Body of pancreas (tissue), 4 donors: ENCODE measurements at regions not wholly inside any gene's neighbourhood (a gene's known extent, or its start where the extent isn't known, plus 50 kb on each side); places are given as distances from the start of the nearest gene placed in this dataset.

Source experiments
- ATAC-seq: fragments of 150-250 bp; one replicate; pipeline ENCODE4 v1.9.1; 2016
- DNase-seq, 4 donors: peaks; one replicate each; pipeline ENCODE4 v3.0.0-alpha.2; 2019
- H3K27ac ChIP-seq, 4 donors: fragments of 200-600 bp; sonication (generic); 1 replicate in 3 of 4; 2 replicates in 1 of 4; pipeline versions ENCODE4 v1.5.1 to v1.6.1; 2016 to 2019; ENCODE audit warnings: mild to moderate bottlenecking in 1 of 4, mixed read lengths in 1 of 4, moderate library complexity in 1 of 4
- H3K27me3 ChIP-seq, 2 donors: fragments of 200-600 bp; sonication (generic); one replicate each; pipeline ENCODE4 v1.6.0; 2016; ENCODE audit warnings: mild to moderate bottlenecking in 1 of 2
- H3K36me3 ChIP-seq, 2 donors: fragments of 200-600 bp; sonication (generic); replicated peaks in 1 of 2; 2 replicates each; pipeline ENCODE4 v1.5.1; 2016; ENCODE audit warnings: low read depth in 2 of 2; ENCODE audit not compliant: insufficient read depth in 1 of 2
- H3K4me1 ChIP-seq: fragments of 200-600 bp; sonication (generic); one replicate; pipeline ENCODE4 v1.6.0; 2016
- H3K4me3 ChIP-seq, 2 donors: fragments of 200-600 bp; sonication (generic); 1 replicate in 1 of 2; 2 replicates in 1 of 2; pipeline ENCODE4 v1.5.1; 2016 to 2019
- H3K9me3 ChIP-seq, 3 donors: fragments of 200-600 bp; sonication (generic); 1 replicate in 2 of 3; 2 replicates in 1 of 3; pipeline ENCODE4 v1.5.1; 2016
- CTCF ChIP-seq, 7 experiments: fragments of 450-650 bp in 4 of 7; fragments of 200-600 bp in 3 of 7; sonication (generic) in 3 of 7; IDR thresholded peaks; one replicate each; pipeline ENCODE4 v1.5.1; 2016 to 2019; ENCODE audit warnings: antibody characterized with exemption in 7 of 7
- POLR2A ChIP-seq, 3 donors: fragments of 450-650 bp; IDR thresholded peaks; one replicate each; pipeline ENCODE4 v1.6.1; 2016; ENCODE audit warnings: antibody characterized with exemption in 3 of 3, mild to moderate bottlenecking in 2 of 3
- WGBS, 2 donors: methylation state at CpG; one replicate each; pipeline ENCODE4 v1.1.5; 2017; 5-methylcytosine and 5-hydroxymethylcytosine counted together
- intact Hi-C: fragments of 100-400 bp; cut with DNase I; formaldehyde crosslinking; loops from one replicate; pipeline ENCODE4 v1.15.1; 2023

DNA sequence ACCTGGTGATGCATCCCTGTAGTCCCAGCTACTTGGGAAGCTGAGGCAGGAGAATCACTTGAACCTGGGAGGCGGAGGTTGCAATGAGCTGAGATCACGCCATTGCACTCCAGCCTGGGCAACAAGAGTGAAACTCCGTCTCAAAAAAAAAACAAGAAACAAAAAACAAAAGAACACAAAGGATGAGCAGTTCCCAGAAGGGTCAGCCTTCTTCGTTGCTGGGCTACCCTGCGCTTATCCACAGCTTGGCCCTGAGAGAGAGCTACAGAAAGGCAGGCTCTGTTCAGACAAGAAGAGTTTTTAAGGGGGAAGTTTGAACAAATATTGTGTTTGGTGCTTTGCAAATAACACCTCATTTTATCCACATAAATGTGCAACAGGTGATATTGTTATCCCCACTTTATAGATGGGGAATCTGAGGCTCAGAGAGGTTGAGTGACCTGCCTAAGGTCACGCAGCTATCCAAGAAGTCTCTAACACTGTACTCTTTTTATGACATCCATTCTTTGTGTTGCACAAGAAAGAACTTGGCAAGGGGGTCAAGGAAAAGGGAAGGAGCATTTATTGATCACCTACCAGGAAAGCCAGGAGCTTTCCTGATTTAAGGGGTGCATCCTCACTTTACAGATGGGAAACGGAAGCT lies 63.7 kb upstream of the NEURL1B start:
- DNase-seq (no peak), ATAC-seq (no peak)
- no peak overlapping the region for H3K27ac ChIP-seq
- H3K27me3 ChIP-seq, result no peaks in the 10 kb centered on the region
- H3K36me3 ChIP-seq, result no peaks in the 10 kb centered on the region
- WGBS, 2 donors, result 76 to 87% methylated on average over 7 of the region's 7 CpGs
- H3K9me3 ChIP-seq, result no peaks in the 10 kb centered on the region
- no peak overlapping the region for H3K4me3 ChIP-seq
- intact Hi-C loops, result no loop called here
- TF ChIP-seq POLR2A (IDR thresholded peaks at IDR 0.05) (no peak), CTCF (IDR thresholded peaks at IDR 0.05) (no peak)
- no peaks in the 10 kb centered on the region for H3K4me1 ChIP-seq

GRCh38 chr5:172575816-172576545 lies 65.1 kb upstream of the NEURL1B start:
- DNase-seq, result no peak
- no peaks in the 10 kb centered on the region for H3K4me1 ChIP-seq
- no peak overlapping the region for H3K4me3 ChIP-seq
- no peak overlapping the region for H3K27ac ChIP-seq
- H3K36me3 ChIP-seq, result no peaks in the 10 kb centered on the region
- TF ChIP-seq CTCF (IDR thresholded peaks at IDR 0.05) (no peak), POLR2A (IDR thresholded peaks at IDR 0.05) (no peak)
- no peaks in the 10 kb centered on the region for H3K9me3 ChIP-seq
- WGBS, 2 donors, result 93% methylated on average over 10 of the region's 10 CpGs
- intact Hi-C loops, result no loop called here
- no peaks in the 10 kb centered on the region for H3K27me3 ChIP-seq
- no peak for ATAC-seq

DNA sequence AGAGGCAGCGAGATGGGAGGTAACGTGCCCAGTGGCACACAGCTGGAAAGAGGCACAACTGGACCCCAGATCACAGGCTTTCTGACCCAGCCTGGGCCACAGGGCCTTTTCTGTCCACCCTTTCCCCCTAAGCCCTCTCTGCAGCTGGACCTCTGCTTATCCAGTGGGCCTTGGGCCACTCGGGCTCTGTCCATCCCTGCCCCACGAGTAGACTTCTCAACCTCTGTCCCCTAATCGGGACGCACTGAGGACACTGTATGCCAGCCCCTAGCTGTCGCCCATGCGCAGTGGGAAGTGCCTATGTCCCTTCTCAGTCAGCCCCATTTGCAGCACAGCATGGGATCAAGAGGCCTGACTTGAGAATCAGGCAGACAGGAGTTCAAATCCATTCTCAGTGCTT lies 65.6 kb upstream of the NEURL1B start:
- Histone ChIP-seq H3K4me3 (no peak overlapping the region), H3K36me3 (no peaks in the 10 kb centered on the region), H3K9me3 (no peaks in the 10 kb centered on the region), H3K4me1 (no peaks in the 10 kb centered on the region), H3K27me3 (no peaks in the 10 kb centered on the region), H3K27ac (no peak overlapping the region)
- DNase-seq (no peak), ATAC-seq (no peak)
- intact Hi-C loops, result no loop called here
- WGBS, 2 donors, result 84 to 96% methylated on average over 8 of the region's 8 CpGs
- TF ChIP-seq POLR2A (IDR thresholded peaks at IDR 0.05), result no peak
- TF ChIP-seq CTCF (IDR thresholded peaks at IDR 0.05), result no peak

DNA sequence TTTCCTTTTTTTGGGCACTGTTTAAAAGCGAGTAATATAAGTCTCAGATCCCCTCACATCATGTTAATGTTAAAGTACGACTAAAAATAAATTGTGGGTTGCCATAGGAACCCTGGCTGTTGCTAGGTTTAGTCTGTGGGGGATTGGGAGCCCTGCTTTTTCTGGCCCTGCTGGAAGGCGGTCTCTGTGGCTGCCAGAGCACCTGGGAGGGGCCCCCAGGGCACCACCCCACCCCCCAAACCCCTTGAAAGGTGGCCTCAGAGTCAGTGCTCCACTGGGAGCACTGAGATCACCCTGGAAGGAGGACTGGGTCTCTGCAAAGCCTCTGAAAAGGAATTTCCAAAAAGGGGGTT lies 66.2 kb upstream of the NEURL1B start:
- Histone ChIP-seq H3K36me3 (no peaks in the 10 kb centered on the region), H3K4me3 (no peak overlapping the region), H3K27ac (no peak overlapping the region), H3K27me3 (no peaks in the 10 kb centered on the region), H3K4me1 (no peaks in the 10 kb centered on the region), H3K9me3 (no peaks in the 10 kb centered on the region)
- ATAC-seq (no peak), DNase-seq (no peak)
- TF ChIP-seq CTCF (IDR thresholded peaks at IDR 0.05) (no peak), POLR2A (IDR thresholded peaks at IDR 0.05) (no peak)
- 59 to 74% methylated on average over 3 of the region's 3 CpGs for WGBS, 2 donors
- intact Hi-C loops, result no loop called here
